Fibroblast of pulmonary artery (primary cell): ENCODE measurements at regions not wholly inside any gene's neighbourhood (a gene's known extent, or its start where the extent isn't known, plus 50 kb on each side); places are given as distances from the start of the nearest gene placed in this dataset.

Source experiments
- DNase-seq: peaks from one replicate; pipeline ENCODE4 v3.0.0-alpha.2; 2010; ENCODE audit warnings: low read depth
- H3K4me3 ChIP-seq: replicated peaks from 2 replicates; pipeline ENCODE4 v1.5.1; 2011; ENCODE audit warnings: low read depth, mild to moderate bottlenecking, control low read depth, low read length, moderate library complexity
- CTCF ChIP-seq: IDR thresholded peaks from 2 replicates; pipeline ENCODE4 v1.5.1; 2011; ENCODE audit warnings: mild to moderate bottlenecking, control low read depth, low read length, inconsistent platforms; ENCODE audit errors: missing control alignments

- no peak for TF ChIP-seq CTCF
- DNase-seq: no peak
- H3K4me3 ChIP-seq: no peak overlapping the region
Observed at GRCh38 chr19:31064491-31064890, 284.7 kb downstream of the TSHZ3 start.

GRCh38 chr19:31058676-31059340 is 290.4 kb downstream of the TSHZ3 start:
- no peak overlapping the region for H3K4me3 ChIP-seq
- TF ChIP-seq CTCF: no peak
- DNase-seq: no peak

- no peak overlapping the region for H3K4me3 ChIP-seq
- TF ChIP-seq CTCF: no peak
- no peak for DNase-seq
Observed at GRCh38 chr19:31057476-31057875, 291.8 kb downstream of the TSHZ3 start.

- no peak overlapping the region for H3K4me3 ChIP-seq
- no peak for DNase-seq
- TF ChIP-seq CTCF: no peak
Observed at GRCh38 chr19:31055454-31055853, 293.8 kb downstream of the TSHZ3 start.

- peak; percentile 75 for DNase-seq
- no peak overlapping the region for H3K4me3 ChIP-seq
Observed at GRCh38 chr19:31054430-31054829, 294.8 kb downstream of the TSHZ3 start.

GRCh38 chr19:31049431-31049830 is 299.8 kb downstream of the TSHZ3 start:
- no peak overlapping the region for H3K4me3 ChIP-seq
- no peak for TF ChIP-seq CTCF
- no peak for DNase-seq

More at GRCh38 chr19:31054430-31054829, 294.8 kb downstream of the TSHZ3 start:
- peak; percentile 78 for TF ChIP-seq CTCF

- no peak for TF ChIP-seq CTCF
Observed at GRCh38 chr19:31046024-31046423, 303.2 kb downstream of the TSHZ3 start.

More at GRCh38 chr19:31046024-31046423, 303.2 kb downstream of the TSHZ3 start:
- no peak for DNase-seq
- no peak overlapping the region for H3K4me3 ChIP-seq
